ENCODE measurements at regions not wholly inside any gene's neighbourhood (a gene's known extent, or its start where the extent isn't known, plus 50 kb on each side); places are given as distances from the start of the nearest gene placed in this dataset.
A peak's percentile ranks its signal among the peaks of the same experiment; 100 is the strongest.

GRCh38 chr11:93049740-93050139 is 80.3 kb downstream of the MTNR1B start:
- intact Hi-C loops (cut with micrococcal nuclease), result no loop called here
- H3K56ac ChIP-seq (ENCODE audit: extremely low read depth, insufficient read depth, low read length), result no peak overlapping the region
- H3K4me1 ChIP-seq (ENCODE audit: control insufficient read depth, insufficient read depth, low read length), result peaks cover 17% of the 10 kb centered on the region
- in situ Hi-C loops (cut with MboI; ENCODE audit: low sequenced_read_pairs), result no loop called here
- H3K36me3 ChIP-seq (ENCODE audit: control insufficient read depth, insufficient read depth, low read length), result no peaks in the 10 kb centered on the region
- H2BK5ac ChIP-seq (ENCODE audit: low read depth, low read length, poor library complexity, severe bottlenecking), result no peak overlapping the region
- CTCF ChIA-PET, result no interaction called here
- peak overlapping the region; percentile 74 for H2BK20ac ChIP-seq (ENCODE audit: low read depth, low read length)
- H3K9me3 ChIP-seq (ENCODE audit: control insufficient read depth, insufficient read depth, low read length), result no peaks in the 10 kb centered on the region
- H3K14ac ChIP-seq (replicated peaks; ENCODE audit: low read depth, low read length), result 0 out of 2 replicates have a peak overlapping the region, but pooled peaks have one; percentile 0
- POLR2A ChIA-PET (ENCODE audit: unreplicated experiment), result no interaction called here
- H3K27ac ChIP-seq (ENCODE audit: insufficient read depth, low read length), result no peak overlapping the region
- no peaks in the 10 kb centered on the region for H4K20me1 ChIP-seq (ENCODE audit: insufficient read depth, low read length)
- peak overlapping the region; percentile 5; the same call in 1 of the 2 replicates for H2AK5ac ChIP-seq (ENCODE audit: low read depth, low read length)
- peak overlapping the region; percentile 83 for H2BK120ac ChIP-seq (ENCODE audit: low read depth, low read length)
- H3K18ac ChIP-seq (ENCODE audit: low read depth, low read length), result peak overlapping the region; percentile 59; the same call in 1 of the 2 replicates
- no peak overlapping the region for H4K8ac ChIP-seq (ENCODE audit: low read depth in 2 of 2, low read length in 2 of 2)
- ATAC-seq (ENCODE audit: low read depth), result no peak
- H3K4me2 ChIP-seq (ENCODE audit: low read depth, low read length), result no peak overlapping the region
- BruUV-seq (replicated peaks), result no TSS peak
- no peak for DNase-seq
- 0 out of 4 replicates have a peak, but pooled peaks cover 0 to 3% of the 10 kb centered on the region in 2 experiments for H3K79me1 ChIP-seq (ENCODE audit: low read depth in 1 of 2, low read length in 2 of 2)
- peak overlapping the region; percentile 36; the same call in 1 of the 2 replicates for H4K91ac ChIP-seq (ENCODE audit: insufficient read depth, low read depth, low read length)
- no peak overlapping the region for H3K9ac ChIP-seq (ENCODE audit: low read depth, low read length)
- H3K9me1 ChIP-seq (ENCODE audit: insufficient read depth, low read length), result peaks cover 10% of the 10 kb centered on the region
- no peak overlapping the region for H2AK9ac ChIP-seq (replicated peaks; ENCODE audit: low read depth, low read length, poor library complexity)
- no CpG with 5 or more reads among the region's 1 CpG for WGBS, 2 experiments (ENCODE audit: extremely low coverage in 2 of 2, insufficient read length in 1 of 2)
- H2BK15ac ChIP-seq (ENCODE audit: low read depth, low read length), result peak overlapping the region; percentile 83; the same call in 1 of the 3 replicates
- TF ChIP-seq FOS (IDR thresholded peaks at IDR 0.05; ENCODE audit: low read depth, low read length) (no peak), CEBPB (IDR thresholded peaks at IDR 0.05; ENCODE audit: low read depth, low read length) (no peak), NFE2L2 (IDR thresholded peaks at IDR 0.05; ENCODE audit: low read depth, low read length) (no peak), RAD21 (IDR thresholded peaks at IDR 0.05; ENCODE audit: low read length) (no peak), SMC3 (IDR thresholded peaks at IDR 0.05; ENCODE audit: low read depth, low read length) (no peak), MAZ (IDR thresholded peaks at IDR 0.05; ENCODE audit: borderline replicate concordance, low read depth, low read length) (no peak), MAFK (IDR thresholded peaks at IDR 0.05; ENCODE audit: low read depth, low read length) (no peak), BHLHE40 (IDR thresholded peaks at IDR 0.05; ENCODE audit: low read depth, low read length) (no peak)
- H3K23ac ChIP-seq (ENCODE audit: low read depth, low read length), result no peak overlapping the region
- no peak overlapping the region for H3K4me3 ChIP-seq (ENCODE audit: insufficient read depth, low read depth, low read length)
- H4K5ac ChIP-seq (ENCODE audit: low read depth, low read length), result no peak overlapping the region
- dilution Hi-C loops (cut with HindIII; ENCODE audit: low sequenced_read_pairs, unreplicated experiment), result no loop called here
- H3K27me3 ChIP-seq (ENCODE audit: control insufficient read depth, insufficient read depth, low read length), result no peaks in the 10 kb centered on the region
- no peak overlapping the region for H2AFZ ChIP-seq (replicated peaks; ENCODE audit: low read length, poor library complexity)
- peak overlapping the region; percentile 62 for H3K4ac ChIP-seq (ENCODE audit: low read depth, low read length)

All from IMR-90 (cell line).